GM19023 (cell line): ENCODE measurements at regions not wholly inside any gene's neighbourhood (a gene's known extent, or its start where the extent isn't known, plus 50 kb on each side); places are given as distances from the start of the nearest gene placed in this dataset.
"Not testable (repeated sequence)": the region's sequence is repeated elsewhere in the genome, so short reads cannot be mapped to it uniquely, and the experiment has no call there.

Experiments
- ATAC-seq: cut with Tn5 transposase; IDR thresholded peaks from one replicate; pipeline ENCODE4 v1.9.1; 2021; ENCODE audit warnings: mild to moderate bottlenecking, moderate library complexity; ENCODE audit not compliant: unreplicated experiment

GRCh38 chr18:21928925-21929324 lies 188.3 kb downstream of the MIB1 start:
- no peak for ATAC-seq

GRCh38 chr18:21930177-21930576 lies 189.6 kb downstream of the MIB1 start:
- no peak for ATAC-seq

DNA sequence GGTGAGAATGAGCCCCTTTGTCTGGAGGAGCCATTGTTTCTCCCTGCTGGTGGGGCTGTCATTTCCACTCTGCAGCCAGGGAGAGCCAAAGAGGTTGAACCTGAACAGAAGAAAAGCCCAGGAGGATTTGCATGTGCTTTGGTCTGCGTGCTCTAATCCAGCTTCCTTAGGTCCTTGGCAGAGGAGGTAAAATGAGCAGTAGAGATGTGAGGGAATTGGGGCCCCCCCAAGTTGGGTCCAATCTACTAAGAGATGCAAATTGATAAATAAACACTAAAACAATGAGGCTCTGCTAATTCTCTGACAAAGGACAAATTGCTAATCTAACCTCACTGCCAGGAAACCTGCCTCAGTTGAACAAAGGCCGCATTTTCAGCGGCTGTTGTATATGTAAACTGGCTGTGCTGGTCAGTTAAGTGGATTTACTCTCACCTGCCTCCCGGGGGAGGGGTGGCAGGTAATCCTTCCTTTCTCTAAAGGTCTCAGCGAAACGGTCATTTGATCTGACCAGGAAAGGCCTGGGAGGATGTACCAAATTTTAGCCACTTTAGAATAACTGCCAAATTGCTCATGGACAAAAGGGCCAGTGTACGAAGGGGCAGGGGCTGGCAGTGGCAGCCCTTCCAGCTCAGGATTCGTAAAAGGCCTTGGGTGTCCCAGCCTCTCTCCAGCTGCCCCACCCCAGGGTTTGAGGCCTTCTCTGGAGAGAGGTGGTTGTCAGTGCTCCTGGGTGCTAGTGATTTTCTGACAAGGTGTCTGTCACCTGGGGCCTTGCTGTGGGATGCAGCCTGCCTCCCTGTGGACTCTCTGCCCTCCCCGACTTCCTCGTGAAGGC lies 193.6 kb downstream of the MIB1 start:
- ATAC-seq = no peak

DNA sequence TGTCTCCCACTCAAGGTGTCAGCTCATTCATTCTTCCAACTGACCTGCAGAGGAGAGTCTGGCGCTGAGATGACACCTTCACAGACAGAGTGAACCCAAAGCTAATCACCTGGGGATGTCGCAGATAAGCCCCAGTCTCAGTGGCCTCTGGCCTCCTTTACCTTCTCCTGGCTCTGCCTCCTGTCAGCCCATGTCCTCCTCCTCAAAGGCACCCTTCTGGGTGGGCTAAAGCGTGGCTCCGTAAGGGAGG lies 194.1 kb downstream of the MIB1 start:
- no peak for ATAC-seq

- ATAC-seq = no peak
Observed at GRCh38 chr18:21943456-21943855, 202.9 kb downstream of the MIB1 start.

DNA sequence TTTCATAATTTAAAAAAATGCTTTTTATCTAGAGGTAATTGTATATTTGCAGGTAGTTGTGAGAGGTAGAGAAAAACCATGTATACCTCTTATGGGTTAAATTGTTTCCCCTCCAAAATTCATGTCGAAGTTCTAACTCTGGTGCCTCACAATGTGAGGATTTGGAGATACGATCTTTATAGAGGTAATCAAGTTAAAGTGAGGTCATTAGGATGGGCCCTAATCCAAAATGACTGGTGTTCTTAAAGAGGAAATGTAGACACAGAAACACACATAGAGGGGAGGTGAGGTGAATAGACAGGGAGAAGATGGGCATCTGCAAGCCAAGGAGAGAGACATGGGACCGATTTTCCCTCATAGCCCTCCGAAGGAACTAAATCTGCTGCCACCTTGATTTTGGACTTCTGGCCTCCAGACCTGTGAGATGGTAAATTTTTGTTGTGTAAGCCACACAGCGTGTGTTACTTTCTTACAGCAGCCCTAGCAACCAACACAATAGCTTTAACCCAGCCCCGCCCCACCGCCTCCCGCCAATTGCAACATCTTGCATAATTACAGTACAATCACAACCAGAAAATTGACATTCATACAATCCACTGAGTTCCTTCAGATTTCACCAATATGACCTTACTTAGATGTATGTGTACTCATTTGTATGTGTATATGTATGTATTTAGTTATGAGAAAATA lies 208.9 kb downstream of the MIB1 start:
- no peak for ATAC-seq

GRCh38 chr18:21955757-21956652 lies 213.4 kb upstream of the GATA6 start:
- ATAC-seq = peak; percentile 97

- ATAC-seq = no peak
Observed at GRCh38 chr18:21958263-21958662, 211.1 kb upstream of the GATA6 start.

DNA sequence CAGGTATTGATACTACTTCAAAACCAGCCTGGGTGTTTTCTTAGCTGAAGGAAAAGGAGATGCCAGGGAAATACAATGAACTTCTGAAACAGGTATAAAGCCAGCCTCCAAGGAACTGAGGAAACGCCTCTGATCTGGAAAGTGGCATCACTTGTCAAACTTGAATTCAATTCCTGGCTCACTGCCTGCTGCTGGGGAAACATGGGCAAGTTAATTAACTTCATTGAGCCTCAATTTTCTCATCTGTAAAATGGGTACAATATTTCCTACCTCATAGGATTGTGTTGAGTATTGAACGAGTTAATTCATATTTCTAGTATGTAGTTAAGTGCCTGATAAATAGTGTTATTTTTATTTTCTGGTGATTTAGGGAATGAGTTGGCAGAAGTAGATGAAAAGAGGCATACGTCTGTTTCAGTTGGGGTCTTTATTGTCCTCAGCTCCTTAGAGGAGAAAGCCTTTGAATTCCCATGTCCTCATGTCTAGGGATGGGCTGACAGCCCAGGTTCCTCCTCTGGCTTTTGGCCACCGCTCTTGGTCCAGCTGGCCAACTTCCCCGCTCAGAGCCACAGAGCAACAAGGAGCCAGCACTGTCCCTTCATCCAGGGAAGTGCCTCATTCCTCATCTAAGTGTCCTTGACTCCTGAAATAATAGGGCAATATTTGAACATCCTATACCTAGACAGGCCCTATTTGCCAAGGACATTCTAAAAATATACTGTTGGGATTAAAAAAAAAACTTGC lies 210.5 kb upstream of the GATA6 start:
- ATAC-seq = no peak

DNA sequence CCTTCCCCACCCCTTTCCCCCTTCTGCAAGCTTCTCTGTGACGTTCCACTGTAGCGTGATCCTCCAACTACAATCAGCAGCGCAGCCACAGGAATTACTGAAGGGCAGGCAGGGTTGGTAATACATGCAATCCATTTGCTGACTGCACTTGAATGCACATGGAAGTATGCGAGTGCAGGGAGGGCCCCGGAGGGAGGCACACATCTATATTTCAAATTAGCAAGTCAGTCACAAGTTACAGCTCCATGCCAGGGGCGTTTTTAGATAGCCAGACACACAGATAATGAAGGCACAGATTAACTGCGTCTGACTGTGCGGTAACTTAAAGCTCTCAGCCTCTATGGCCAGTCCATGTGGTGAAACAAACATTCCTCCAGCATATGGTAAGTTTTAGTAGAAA lies 209.2 kb upstream of the GATA6 start:
- no peak for ATAC-seq

DNA sequence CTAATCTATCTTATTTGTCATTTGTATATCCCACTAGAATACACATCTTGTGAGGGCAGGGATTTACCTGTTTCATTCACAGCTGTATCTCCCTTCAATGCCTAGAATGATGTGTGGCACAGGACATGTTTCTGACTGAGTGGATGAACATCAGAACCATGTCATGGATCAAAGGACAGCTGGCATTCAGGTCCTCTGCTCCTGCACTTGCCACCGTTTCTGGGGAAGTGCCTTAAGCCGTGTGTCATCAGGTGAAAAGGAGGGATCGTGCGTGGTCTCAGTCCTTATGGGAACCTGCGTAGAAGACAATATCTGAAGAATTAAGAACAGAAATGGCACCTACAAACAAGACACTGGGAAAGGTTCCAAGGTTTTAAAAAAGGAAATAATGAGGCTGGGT lies 206.1 kb upstream of the GATA6 start:
- ATAC-seq = no peak

- no peak for ATAC-seq
Observed at GRCh38 chr18:21968338-21968737, 201.1 kb upstream of the GATA6 start.

GRCh38 chr18:21972281-21972680 lies 197.1 kb upstream of the GATA6 start:
- no peak for ATAC-seq

DNA sequence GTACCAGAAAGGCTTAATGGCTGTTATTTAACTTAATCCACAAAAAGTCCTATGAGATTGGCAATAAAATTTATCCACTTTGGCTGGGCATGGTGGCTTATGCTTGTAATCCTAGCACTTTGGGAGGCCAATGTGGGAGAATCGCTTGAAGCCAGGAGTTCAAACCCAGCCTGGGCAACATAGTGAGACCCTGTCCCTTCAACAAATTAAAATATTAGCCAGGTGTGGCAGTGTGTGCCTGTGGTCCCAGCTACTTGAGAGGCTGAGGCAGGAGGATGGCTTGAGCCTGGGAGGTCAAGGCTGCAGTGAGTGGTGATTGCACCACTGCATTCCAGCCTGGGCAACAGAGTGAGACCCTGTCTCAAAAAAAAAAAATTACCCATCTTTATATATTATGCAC lies 193.4 kb upstream of the GATA6 start:
- not testable (repeated sequence) for ATAC-seq

- no peak for ATAC-seq
Observed at GRCh38 chr18:21978546-21979170, 190.7 kb upstream of the GATA6 start.

DNA sequence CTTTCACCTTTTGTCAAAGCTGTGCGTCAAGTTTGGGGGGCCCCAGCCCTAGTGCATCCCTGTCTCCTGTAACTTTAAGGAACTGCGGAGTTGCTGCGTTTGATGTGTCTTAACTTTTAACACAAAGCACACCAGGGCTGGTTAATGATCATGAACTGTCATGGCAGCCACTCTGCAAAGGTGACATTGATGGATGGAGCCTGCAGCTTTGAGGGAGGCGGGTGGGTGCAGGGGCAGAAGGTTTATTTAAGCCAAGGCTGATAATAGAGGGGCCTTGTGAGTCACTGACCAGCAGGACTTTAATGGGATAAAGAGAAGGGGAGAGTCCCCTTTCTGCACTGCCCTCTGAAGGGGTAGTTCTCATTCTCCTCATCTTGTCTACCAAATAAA lies 190.2 kb upstream of the GATA6 start:
- no peak for ATAC-seq

DNA sequence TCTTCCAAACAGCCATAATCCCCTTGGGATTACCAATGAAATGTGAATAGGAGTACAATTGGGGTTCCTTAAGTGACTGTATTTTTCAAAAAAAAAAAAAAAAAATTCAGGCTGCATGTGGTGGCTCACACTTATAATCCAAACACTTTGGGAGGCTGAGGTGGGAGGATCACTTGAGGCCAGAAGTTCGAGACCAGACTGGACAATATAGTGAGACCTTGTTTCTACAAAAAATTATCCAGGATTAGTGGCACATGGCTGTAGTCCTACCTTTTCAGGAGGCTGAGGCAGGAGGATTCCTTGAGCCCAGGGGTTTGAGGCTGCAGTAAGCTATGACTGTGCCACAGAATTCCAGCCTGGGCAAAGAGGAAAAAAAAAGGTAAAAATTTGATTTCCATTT lies 189.6 kb upstream of the GATA6 start:
- no peak for ATAC-seq

DNA sequence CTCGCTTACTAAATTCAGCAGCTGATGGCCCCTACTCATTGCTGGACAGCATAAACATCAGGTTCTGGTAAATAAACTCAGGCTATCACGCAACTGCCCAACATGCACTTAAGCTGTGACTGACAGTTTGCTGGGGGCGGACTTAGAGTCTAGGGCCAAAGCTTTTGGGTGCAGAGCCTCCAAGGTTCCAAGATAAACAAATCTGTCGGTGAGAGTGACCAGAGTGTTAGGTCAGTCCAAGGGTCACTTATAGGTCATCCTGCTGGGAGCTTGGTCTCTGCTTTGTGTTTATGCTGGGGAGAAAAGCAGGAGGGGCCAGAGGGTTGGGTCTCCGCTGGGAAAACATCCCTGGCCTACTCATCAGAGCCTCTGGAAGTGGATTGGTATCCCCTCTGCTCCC lies 188.6 kb upstream of the GATA6 start:
- no peak for ATAC-seq

DNA sequence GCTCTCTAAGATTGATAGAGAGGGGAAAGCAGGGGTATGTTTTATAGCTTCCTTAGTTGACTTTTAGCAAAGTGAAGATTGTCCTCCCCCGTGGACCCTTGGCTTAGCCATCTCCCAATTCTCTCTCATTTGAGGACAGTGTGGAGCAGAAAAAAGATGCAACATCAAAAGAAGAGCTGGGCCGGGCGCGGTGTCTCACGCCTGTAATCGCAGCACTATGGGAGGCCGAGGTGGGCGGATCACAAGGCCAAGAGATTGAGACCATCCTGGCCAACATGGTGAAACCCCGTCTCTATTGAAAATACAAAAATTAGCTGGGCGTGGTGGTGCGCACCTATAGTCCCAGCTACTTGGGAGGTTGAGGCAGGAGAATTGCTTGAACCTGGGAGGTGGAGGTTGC lies 187.9 kb upstream of the GATA6 start:
- not testable (repeated sequence) for ATAC-seq

GRCh38 chr18:21991081-21991534 lies 178.3 kb upstream of the GATA6 start:
- no peak for ATAC-seq

- ATAC-seq = no peak
Observed at GRCh38 chr18:21991886-21992285, 177.5 kb upstream of the GATA6 start.
